ENCODE measurements at regions not wholly inside any gene's neighbourhood (a gene's known extent, or its start where the extent isn't known, plus 50 kb on each side); places are given as distances from the start of the nearest gene placed in this dataset.

- peak overlapping the region; percentile 67 for H3K4me3 ChIP-seq (ENCODE audit: low read length)
- peak overlapping the region; percentile 27; the same call in 1 of the 2 replicates for H2AFZ ChIP-seq (ENCODE audit: low read length)
These were observed 66.7 kb downstream of the IRF2BPL start for GRCh38 chr14:76961631-76962302.

DNA sequence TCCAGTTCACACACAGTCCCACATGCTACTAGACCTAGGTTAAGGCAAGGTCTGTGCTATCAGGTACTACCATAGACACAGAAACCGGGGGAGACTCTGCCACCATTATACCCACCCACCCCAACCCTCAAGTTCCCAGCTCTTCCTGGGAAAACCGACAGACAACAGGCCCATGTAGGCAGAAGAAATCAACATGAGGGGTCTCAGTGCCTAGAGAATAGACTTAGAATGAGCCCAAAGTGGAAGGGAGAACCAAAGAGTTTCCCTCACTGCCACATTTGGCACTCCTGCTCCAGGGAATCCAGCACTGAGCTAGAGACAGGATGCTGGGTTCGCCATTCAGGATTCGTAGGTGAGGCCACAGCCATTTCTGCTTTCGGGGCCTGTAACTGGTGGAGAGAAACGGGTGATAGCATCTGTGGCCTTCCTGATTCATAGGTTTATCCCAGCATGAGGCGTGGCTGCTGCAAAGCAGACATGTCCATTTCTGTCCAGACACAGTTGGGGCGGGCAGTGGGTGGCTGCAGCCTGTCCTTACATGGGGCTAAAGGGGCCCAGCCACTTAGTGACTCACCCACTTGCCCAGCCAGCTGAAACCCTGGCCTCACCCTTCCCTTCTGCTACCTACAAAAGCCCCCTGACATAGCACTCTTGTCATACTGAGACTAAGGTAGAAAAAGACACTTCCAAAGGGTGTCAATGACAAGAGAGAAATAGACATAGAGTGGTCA is 69.4 kb downstream of the IRF2BPL start:
- no peaks in the 10 kb centered on the region for H3K9me3 ChIP-seq (ENCODE audit: low read length)
- no peaks in the 10 kb centered on the region for H3K79me2 ChIP-seq (ENCODE audit: low read length)
- no peak overlapping the region for H3K27ac ChIP-seq (ENCODE audit: low read length)
- H3K9me2 ChIP-seq (replicated peaks; ENCODE audit: insufficient read depth, low read length), result no peaks in the 10 kb centered on the region
- H3K4me1 ChIP-seq (ENCODE audit: low read length), result peaks cover 44% of the 10 kb centered on the region
- no peaks in the 10 kb centered on the region for H4K20me1 ChIP-seq (ENCODE audit: insufficient read depth, low read depth, low read length)
- no peaks in the 10 kb centered on the region for H3K27me3 ChIP-seq (ENCODE audit: low read length)
- H3K36me3 ChIP-seq (ENCODE audit: insufficient read depth, low read length), result no peaks in the 10 kb centered on the region
- no peak for DNase-seq
- H3K9ac ChIP-seq (ENCODE audit: low read length), result no peak overlapping the region
- no peak overlapping the region for H2AFZ ChIP-seq (ENCODE audit: low read length)
- no peak overlapping the region for H3K4me2 ChIP-seq (ENCODE audit: low read depth, low read length, poor library complexity, severe bottlenecking)
- no peak overlapping the region for H3K4me3 ChIP-seq (ENCODE audit: low read length)

More at GRCh38 chr14:76961631-76962302, 66.7 kb downstream of the IRF2BPL start:
- Histone ChIP-seq H3K9me2 (replicated peaks; ENCODE audit: insufficient read depth, low read length) (no peaks in the 10 kb centered on the region), H3K27me3 (ENCODE audit: low read length) (no peaks in the 10 kb centered on the region), H4K20me1 (ENCODE audit: insufficient read depth, low read depth, low read length) (no peaks in the 10 kb centered on the region), H3K4me2 (ENCODE audit: low read depth, low read length, poor library complexity, severe bottlenecking) (peak overlapping the region; percentile 88), H3K9ac (ENCODE audit: low read length) (peak overlapping the region; percentile 63), H3K4me1 (ENCODE audit: low read length) (peaks cover 35% of the 10 kb centered on the region), H3K9me3 (ENCODE audit: low read length) (no peaks in the 10 kb centered on the region), H3K36me3 (ENCODE audit: insufficient read depth, low read length) (no peaks in the 10 kb centered on the region), H3K79me2 (ENCODE audit: low read length) (no peaks in the 10 kb centered on the region), H3K27ac (ENCODE audit: low read length) (peak overlapping the region; percentile 17; the same call in 1 of the 2 replicates)
- peak; percentile 97 for DNase-seq

DNA sequence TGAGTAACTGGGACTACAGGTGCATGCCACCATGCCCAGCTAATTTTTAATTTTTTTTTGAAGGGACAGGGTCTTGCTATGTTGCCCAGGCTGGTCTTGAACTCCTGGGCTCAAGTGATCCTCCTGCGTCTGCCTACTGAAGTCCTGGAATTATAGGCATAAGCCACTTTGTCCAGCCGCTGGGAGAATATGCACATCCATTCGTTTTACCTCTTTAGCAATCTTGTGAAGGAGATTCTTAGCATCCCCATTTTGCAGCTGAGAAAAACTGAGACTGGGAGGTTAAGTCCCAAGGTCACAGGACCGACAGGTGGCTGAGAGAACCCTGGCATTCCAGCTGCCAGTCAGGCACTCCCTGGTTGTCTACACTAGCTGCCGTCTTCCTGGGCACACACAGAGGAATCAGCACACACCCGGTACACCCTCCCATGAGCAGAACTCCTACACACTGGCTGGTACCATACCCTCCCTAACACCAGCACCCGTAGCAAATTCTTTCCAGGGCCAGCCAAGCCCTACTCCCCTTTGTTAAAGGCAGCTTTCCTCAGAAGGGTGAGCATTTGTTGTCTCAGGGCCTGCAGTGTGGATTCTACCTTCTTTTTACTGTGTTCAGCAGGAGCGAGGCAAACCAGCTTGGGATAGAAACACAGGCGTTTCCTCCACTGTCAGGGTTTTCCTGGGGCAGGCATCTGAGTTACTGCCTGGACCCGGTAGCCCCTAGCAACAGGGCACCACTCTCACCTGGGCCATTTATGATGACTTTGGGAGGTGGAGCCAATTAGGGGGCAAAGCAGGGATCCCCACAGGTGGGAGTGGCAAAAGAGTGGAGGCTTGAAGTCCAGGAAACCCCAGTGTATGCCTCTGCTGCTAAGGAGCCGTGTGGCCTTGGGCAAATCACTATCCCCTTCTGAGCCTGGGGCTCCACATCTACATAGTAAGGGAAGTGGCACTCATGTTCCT is 70.2 kb downstream of the IRF2BPL start:
- peak; percentile 59 for DNase-seq
- H3K4me3 ChIP-seq (ENCODE audit: low read length), result no peak overlapping the region
- no peak overlapping the region for H2AFZ ChIP-seq (ENCODE audit: low read length)
- no peaks in the 10 kb centered on the region for H3K27me3 ChIP-seq (ENCODE audit: low read length)
- H3K9ac ChIP-seq (ENCODE audit: low read length), result no peak overlapping the region
- peaks cover 44% of the 10 kb centered on the region for H3K4me1 ChIP-seq (ENCODE audit: low read length)
- no peaks in the 10 kb centered on the region for H3K9me3 ChIP-seq (ENCODE audit: low read length)
- H3K9me2 ChIP-seq (replicated peaks; ENCODE audit: insufficient read depth, low read length), result no peaks in the 10 kb centered on the region
- no peaks in the 10 kb centered on the region for H3K36me3 ChIP-seq (ENCODE audit: insufficient read depth, low read length)
- H3K4me2 ChIP-seq (ENCODE audit: low read depth, low read length, poor library complexity, severe bottlenecking), result no peak overlapping the region
- no peak overlapping the region for H3K27ac ChIP-seq (ENCODE audit: low read length)
- no peaks in the 10 kb centered on the region for H3K79me2 ChIP-seq (ENCODE audit: low read length)
- no peaks in the 10 kb centered on the region for H4K20me1 ChIP-seq (ENCODE audit: insufficient read depth, low read depth, low read length)

- Histone ChIP-seq H2AFZ (ENCODE audit: low read length) (no peak overlapping the region), H3K9me3 (ENCODE audit: low read length) (no peaks in the 10 kb centered on the region), H3K4me3 (ENCODE audit: low read length) (no peak overlapping the region), H3K4me1 (ENCODE audit: low read length) (peaks cover 40% of the 10 kb centered on the region), H3K36me3 (ENCODE audit: insufficient read depth, low read length) (no peaks in the 10 kb centered on the region), H3K27me3 (ENCODE audit: low read length) (no peaks in the 10 kb centered on the region), H4K20me1 (ENCODE audit: insufficient read depth, low read depth, low read length) (no peaks in the 10 kb centered on the region), H3K27ac (ENCODE audit: low read length) (no peak overlapping the region), H3K79me2 (ENCODE audit: low read length) (no peaks in the 10 kb centered on the region), H3K9ac (ENCODE audit: low read length) (peak overlapping the region; percentile 80), H3K9me2 (replicated peaks; ENCODE audit: insufficient read depth, low read length) (no peaks in the 10 kb centered on the region), H3K4me2 (ENCODE audit: low read depth, low read length, poor library complexity, severe bottlenecking) (no peak overlapping the region)
- no peak for DNase-seq
These were observed 71.2 kb downstream of the IRF2BPL start for GRCh38 chr14:76957224-76957891.

- no peaks in the 10 kb centered on the region for H3K9me2 ChIP-seq (replicated peaks; ENCODE audit: insufficient read depth, low read length)
- H2AFZ ChIP-seq (ENCODE audit: low read length), result peak overlapping the region; percentile 84
- peak overlapping the region; percentile 66 for H3K4me3 ChIP-seq (ENCODE audit: low read length)
- no peaks in the 10 kb centered on the region for H4K20me1 ChIP-seq (ENCODE audit: insufficient read depth, low read depth, low read length)
- H3K4me1 ChIP-seq (ENCODE audit: low read length), result peaks cover 31% of the 10 kb centered on the region
- H3K9ac ChIP-seq (ENCODE audit: low read length), result peak overlapping the region; percentile 80
- H3K4me2 ChIP-seq (ENCODE audit: low read depth, low read length, poor library complexity, severe bottlenecking), result peak overlapping the region; percentile 73
- no peaks in the 10 kb centered on the region for H3K27me3 ChIP-seq (ENCODE audit: low read length)
- peak; percentile 95 for DNase-seq
- peak overlapping the region; percentile 72 for H3K27ac ChIP-seq (ENCODE audit: low read length)
- no peaks in the 10 kb centered on the region for H3K79me2 ChIP-seq (ENCODE audit: low read length)
- H3K9me3 ChIP-seq (ENCODE audit: low read length), result no peaks in the 10 kb centered on the region
- H3K36me3 ChIP-seq (ENCODE audit: insufficient read depth, low read length), result no peaks in the 10 kb centered on the region
These were observed 72.0 kb downstream of the IRF2BPL start for GRCh38 chr14:76956316-76957090.

DNA sequence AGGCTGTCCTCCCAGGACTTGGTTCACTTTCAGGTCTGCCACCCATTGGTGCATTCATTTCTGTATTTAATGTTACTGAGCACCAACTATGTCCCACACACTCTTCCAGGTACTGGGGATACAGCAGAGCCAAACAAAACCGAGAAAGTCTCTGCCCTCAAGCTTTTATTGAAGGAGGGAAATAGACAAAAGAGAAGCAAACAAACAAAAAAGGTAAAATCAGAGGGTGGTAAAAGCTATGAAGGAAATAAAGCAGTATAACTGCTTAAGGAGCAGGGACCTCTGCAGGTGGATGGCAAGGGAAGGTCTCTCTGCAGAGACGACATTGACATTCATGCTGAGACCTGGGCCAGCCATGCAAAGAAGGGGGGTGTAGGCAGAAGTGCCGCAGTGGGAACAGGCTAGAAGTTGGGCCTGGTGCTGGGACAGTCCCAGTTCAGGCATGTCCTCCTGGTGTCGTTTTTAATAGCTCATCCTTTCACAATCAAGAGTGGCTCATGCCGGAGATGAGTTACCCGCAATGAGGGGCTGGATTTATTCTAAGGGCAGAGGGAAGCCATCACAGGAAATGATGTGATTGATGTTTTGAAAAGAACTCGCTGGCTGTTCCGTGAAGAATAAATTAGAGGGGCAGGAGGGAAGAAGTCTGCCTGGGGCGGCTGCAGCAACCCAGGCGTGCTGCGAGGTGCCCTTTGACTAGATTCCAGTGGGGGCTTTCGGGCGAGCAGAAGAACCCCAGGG is 72.8 kb downstream of the IRF2BPL start:
- Histone ChIP-seq H3K27ac (ENCODE audit: low read length) (peak overlapping the region; percentile 72), H2AFZ (ENCODE audit: low read length) (peak overlapping the region; percentile 84), H3K9ac (ENCODE audit: low read length) (peak overlapping the region; percentile 80), H3K4me3 (ENCODE audit: low read length) (peak overlapping the region; percentile 66), H3K27me3 (ENCODE audit: low read length) (no peaks in the 10 kb centered on the region), H3K9me3 (ENCODE audit: low read length) (no peaks in the 10 kb centered on the region), H3K36me3 (ENCODE audit: insufficient read depth, low read length) (no peaks in the 10 kb centered on the region), H3K9me2 (replicated peaks; ENCODE audit: insufficient read depth, low read length) (no peaks in the 10 kb centered on the region), H3K4me2 (ENCODE audit: low read depth, low read length, poor library complexity, severe bottlenecking) (peak overlapping the region; percentile 73), H4K20me1 (ENCODE audit: insufficient read depth, low read depth, low read length) (no peaks in the 10 kb centered on the region), H3K4me1 (ENCODE audit: low read length) (peaks cover 26% of the 10 kb centered on the region), H3K79me2 (ENCODE audit: low read length) (no peaks in the 10 kb centered on the region)
- peak; percentile 83 for DNase-seq
